ENCODE measurements at regions not wholly inside any gene's neighbourhood (a gene's known extent, or its start where the extent isn't known, plus 50 kb on each side); places are given as distances from the start of the nearest gene placed in this dataset.

DNA sequence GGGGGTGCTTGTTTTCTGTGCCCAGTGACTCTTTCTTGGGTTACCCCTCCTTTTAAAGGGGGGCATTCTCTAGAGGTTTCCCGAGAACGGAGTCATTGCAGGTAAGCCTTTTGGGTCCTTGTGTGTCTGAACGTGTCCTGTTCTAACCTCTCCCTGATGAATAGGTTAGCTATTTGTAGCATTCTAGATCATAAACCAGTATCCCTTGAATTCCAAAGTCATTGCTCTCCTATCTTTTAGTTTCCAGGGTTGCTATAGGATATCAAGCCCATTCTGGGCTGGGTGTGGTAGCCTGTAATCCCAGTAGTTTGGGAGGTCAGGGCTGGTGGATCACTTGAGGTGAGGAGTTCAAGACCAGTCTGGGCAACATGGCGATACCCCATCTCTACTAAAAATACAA, 65.9 kb upstream of the YWHAQ start:
- no peak for DNase-seq
- no peaks in the 10 kb centered on the region for H3K27me3 ChIP-seq
- H3K36me3 ChIP-seq: no peaks in the 10 kb centered on the region
- intact Hi-C loops (cut with DNase I; ENCODE audit: low total_unique reads): loop anchor here (10.0 kb wide), 2 partner anchors 62 to 132 kb away; partner anchors contain the start of gene YWHAQ
- no peak overlapping the region for H3K27ac ChIP-seq
- peaks cover 0 to 16% (median 10%) of the 10 kb centered on the region in 4 donors for H3K4me1 ChIP-seq
- TF ChIP-seq, protein P1, sequence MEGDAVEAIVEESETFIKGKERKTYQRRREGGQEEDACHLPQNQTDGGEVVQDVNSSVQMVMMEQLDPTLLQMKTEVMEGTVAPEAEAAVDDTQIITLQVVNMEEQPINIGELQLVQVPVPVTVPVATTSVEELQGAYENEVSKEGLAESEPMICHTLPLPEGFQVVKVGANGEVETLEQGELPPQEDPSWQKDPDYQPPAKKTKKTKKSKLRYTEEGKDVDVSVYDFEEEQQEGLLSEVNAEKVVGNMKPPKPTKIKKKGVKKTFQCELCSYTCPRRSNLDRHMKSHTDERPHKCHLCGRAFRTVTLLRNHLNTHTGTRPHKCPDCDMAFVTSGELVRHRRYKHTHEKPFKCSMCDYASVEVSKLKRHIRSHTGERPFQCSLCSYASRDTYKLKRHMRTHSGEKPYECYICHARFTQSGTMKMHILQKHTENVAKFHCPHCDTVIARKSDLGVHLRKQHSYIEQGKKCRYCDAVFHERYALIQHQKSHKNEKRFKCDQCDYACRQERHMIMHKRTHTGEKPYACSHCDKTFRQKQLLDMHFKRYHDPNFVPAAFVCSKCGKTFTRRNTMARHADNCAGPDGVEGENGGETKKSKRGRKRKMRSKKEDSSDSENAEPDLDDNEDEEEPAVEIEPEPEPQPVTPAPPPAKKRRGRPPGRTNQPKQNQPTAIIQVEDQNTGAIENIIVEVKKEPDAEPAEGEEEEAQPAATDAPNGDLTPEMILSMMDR (IDR thresholded peaks at IDR 0.05): no peak
- no peaks in the 10 kb centered on the region for H3K9me3 ChIP-seq
- no peak overlapping the region for H3K4me3 ChIP-seq

GRCh38 chr2:9697909-9698308, 67.1 kb upstream of the YWHAQ start:
- Histone ChIP-seq H3K36me3 (no peaks in the 10 kb centered on the region), H3K4me1 (peaks cover 0 to 9% (median 3%) of the 10 kb centered on the region in 4 donors), H3K4me3 (no peak overlapping the region), H3K27me3 (no peaks in the 10 kb centered on the region), H3K27ac (no peak overlapping the region), H3K9me3 (no peaks in the 10 kb centered on the region)
- TF ChIP-seq, protein P1 (IDR thresholded peaks at IDR 0.05): no peak
- intact Hi-C loops (cut with DNase I; ENCODE audit: low total_unique reads): loop anchor here (10.0 kb wide), 2 partner anchors 63 to 133 kb away; partner anchors contain the start of gene YWHAQ
- DNase-seq: no peak

GRCh38 chr2:9699139-9700108, 68.6 kb upstream of the YWHAQ start:
- Histone ChIP-seq H3K27me3 (no peaks in the 10 kb centered on the region), H3K9me3 (no peaks in the 10 kb centered on the region), H3K4me3 (no peak overlapping the region), H3K36me3 (no peaks in the 10 kb centered on the region), H3K4me1 (peaks cover 0 to 12% (median 8%) of the 10 kb centered on the region in 4 donors), H3K27ac (no peak overlapping the region)
- intact Hi-C loops (cut with DNase I; ENCODE audit: low total_unique reads): loop anchor here (10.0 kb wide), 2 partner anchors 65 to 135 kb away; partner anchors contain the start of gene YWHAQ
- DNase-seq: no peak
- TF ChIP-seq, protein P1 (IDR thresholded peaks at IDR 0.05): no peak

- Histone ChIP-seq H3K36me3 (no peaks in the 10 kb centered on the region), H3K9me3 (no peaks in the 10 kb centered on the region), H3K27ac (no peak overlapping the region), H3K4me1 (peaks cover 0 to 12% (median 8%) of the 10 kb centered on the region in 4 donors), H3K27me3 (no peaks in the 10 kb centered on the region), H3K4me3 (no peak overlapping the region)
- intact Hi-C loops (cut with DNase I; ENCODE audit: low total_unique reads): no loop called here
- TF ChIP-seq, protein P1 (IDR thresholded peaks at IDR 0.05): no peak
- DNase-seq: no peak
Measured at GRCh38 chr2:9700109-9700495, 69.3 kb upstream of the YWHAQ start.

- TF ChIP-seq, protein P1 (IDR thresholded peaks at IDR 0.05): no peak
Measured at GRCh38 chr2:9702604-9703084, 71.8 kb upstream of the YWHAQ start.

More at GRCh38 chr2:9702604-9703084, 71.8 kb upstream of the YWHAQ start:
- Histone ChIP-seq H3K9me3 (no peaks in the 10 kb centered on the region), H3K27me3 (no peaks in the 10 kb centered on the region), H3K4me3 (no peak overlapping the region), H3K4me1 (peaks cover 0 to 12% (median 8%) of the 10 kb centered on the region in 4 donors), H3K36me3 (no peaks in the 10 kb centered on the region), H3K27ac (no peak overlapping the region)
- intact Hi-C loops (cut with DNase I; ENCODE audit: low total_unique reads): no loop called here
- no peak for DNase-seq
